Choroid plexus epithelial cell (primary cell): ENCODE measurements at regions not wholly inside any gene's neighbourhood (a gene's known extent, or its start where the extent isn't known, plus 50 kb on each side); places are given as distances from the start of the nearest gene placed in this dataset.
A peak's percentile ranks its signal among the peaks of the same experiment; 100 is the strongest.

ENCODE experiments used
- DNase-seq: peaks from one replicate; pipeline ENCODE4 v3.0.0-alpha.2; 2010; ENCODE audit warnings: low read depth
- H3K4me3 ChIP-seq: 2 replicates; pipeline ENCODE4 v1.5.1; 2011; ENCODE audit warnings: low read depth, mild to moderate bottlenecking, control low read depth, low read length, moderate library complexity
- TF ChIP-seq, protein P1 (sequence below): conservative IDR thresholded peaks from 2 replicates; pipeline ENCODE4 v1.5.1; 2011; ENCODE audit warnings: low read depth, mild to moderate bottlenecking, control low read depth, inconsistent platforms, low read length, moderate library complexity

DNA sequence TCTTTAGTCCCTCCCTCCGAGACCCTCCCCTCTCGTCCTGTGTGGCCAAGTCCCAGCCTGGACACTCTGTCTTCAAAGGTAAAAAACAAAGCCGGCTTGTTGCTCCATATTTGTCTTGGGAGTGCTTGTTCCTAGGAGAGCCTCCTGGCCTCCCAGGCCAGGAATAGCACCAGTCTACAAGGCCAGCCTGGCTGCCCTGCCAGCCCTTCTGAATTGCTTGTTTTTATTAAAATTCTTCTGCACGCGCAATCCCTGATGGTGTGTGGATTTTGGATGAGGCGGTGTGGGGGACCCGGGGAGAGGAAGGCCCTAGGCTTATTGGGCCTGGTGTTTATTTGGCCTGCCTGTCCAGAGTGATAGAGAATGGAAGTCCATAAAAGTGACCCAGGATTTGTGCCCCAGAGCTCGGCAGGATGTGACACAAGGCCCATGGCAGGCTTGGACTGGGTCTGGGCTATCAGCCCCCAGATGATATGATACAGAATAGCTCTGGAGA, 297.3 kb downstream of the CYP26B1 start:
- H3K4me3 ChIP-seq, result no peak overlapping the region
- TF ChIP-seq, protein P1, sequence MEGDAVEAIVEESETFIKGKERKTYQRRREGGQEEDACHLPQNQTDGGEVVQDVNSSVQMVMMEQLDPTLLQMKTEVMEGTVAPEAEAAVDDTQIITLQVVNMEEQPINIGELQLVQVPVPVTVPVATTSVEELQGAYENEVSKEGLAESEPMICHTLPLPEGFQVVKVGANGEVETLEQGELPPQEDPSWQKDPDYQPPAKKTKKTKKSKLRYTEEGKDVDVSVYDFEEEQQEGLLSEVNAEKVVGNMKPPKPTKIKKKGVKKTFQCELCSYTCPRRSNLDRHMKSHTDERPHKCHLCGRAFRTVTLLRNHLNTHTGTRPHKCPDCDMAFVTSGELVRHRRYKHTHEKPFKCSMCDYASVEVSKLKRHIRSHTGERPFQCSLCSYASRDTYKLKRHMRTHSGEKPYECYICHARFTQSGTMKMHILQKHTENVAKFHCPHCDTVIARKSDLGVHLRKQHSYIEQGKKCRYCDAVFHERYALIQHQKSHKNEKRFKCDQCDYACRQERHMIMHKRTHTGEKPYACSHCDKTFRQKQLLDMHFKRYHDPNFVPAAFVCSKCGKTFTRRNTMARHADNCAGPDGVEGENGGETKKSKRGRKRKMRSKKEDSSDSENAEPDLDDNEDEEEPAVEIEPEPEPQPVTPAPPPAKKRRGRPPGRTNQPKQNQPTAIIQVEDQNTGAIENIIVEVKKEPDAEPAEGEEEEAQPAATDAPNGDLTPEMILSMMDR, result no peak
- DNase-seq, result no peak

DNA sequence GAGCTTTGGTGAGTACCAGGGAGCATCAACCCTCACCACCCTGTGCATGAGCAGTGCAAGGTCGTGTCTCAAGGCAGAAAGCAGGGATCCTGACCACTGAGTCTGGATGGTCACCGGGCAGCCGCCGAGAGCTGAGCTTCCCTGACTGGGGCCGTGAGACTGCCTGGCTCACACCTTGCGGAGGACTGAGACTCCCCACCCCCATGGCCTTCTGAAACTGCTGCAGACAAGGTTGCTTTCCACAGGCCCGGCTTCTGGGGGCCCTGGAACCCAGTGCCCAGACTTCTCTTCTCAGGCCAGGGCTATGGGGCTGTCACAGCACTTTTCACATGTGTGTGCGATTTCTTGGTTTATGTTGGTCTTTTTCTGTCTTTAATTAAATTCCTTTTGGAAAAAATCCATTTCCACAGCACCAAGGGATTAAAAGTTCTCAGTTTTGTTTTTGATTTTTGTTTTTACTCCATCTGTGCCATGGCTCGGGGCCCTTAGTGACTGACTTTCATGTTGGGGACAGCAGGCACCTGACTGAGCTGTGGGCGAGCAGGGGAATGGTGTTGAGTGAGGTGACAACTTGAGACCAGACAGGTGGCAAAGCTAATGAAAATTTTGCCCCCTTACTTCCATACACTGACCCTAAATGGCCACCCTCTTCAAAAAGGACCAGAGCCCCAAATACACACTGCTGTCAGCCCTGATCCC, 297.9 kb downstream of the CYP26B1 start:
- H3K4me3 ChIP-seq, result no peak overlapping the region
- TF ChIP-seq, protein P1, result no peak
- no peak for DNase-seq

DNA sequence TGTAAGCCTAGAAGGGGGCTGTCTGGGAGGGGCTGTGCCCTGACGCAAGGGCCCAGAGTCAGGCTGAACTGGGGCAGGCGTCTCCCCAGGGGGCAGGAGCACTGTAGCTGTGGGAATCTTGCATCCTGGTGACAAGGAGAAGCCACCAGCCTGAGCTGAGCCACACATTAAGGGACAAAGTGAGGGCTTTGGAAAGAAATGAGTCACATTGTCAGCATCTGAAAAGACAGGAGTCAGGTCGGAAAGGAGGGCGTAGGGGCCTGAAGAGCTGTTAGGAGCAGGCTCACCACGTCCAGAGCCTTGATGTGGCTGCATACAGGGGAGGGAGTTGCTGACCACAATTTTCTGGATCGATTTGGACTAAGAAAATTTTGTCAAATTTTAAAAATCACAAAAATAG, 298.6 kb downstream of the CYP26B1 start:
- DNase-seq, result no peak

DNA sequence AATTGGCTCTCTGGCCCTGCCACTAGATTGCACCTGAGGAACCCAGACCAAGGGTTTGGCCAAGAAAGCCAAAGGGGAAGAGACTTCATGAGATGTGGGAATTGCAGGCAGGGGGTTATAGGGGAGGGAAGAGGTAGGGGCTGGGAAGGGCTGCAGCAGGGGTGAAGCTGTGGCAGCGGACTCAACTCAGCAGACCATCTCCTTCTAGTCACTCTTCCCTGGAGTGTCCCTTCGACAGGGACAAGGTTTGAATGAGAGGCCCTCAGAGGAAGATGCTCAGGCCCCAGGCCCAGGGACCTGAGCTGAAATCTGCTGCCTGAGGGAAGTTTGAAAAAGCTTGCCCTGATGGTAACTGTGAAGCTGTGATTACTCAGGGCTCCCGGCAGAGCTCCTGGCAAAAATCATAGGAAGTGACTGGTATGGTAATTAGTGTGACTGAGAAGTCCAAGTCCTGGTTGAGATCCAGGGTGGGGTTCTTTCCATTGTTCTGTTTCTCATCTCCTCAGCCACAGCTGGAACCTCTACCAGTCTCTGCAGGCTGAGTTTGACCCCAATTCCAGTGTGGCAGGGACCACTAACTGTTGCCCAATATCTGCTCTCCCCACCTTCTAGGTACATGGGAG, 300.9 kb downstream of the CYP26B1 start:
- DNase-seq, result peak; percentile 10
- H3K4me3 ChIP-seq, result no peak overlapping the region
- TF ChIP-seq, protein P1, result no peak

More for the DNA sequence above, 298.6 kb downstream of the CYP26B1 start:
- TF ChIP-seq, protein P1, result no peak
- H3K4me3 ChIP-seq, result no peak overlapping the region

DNA sequence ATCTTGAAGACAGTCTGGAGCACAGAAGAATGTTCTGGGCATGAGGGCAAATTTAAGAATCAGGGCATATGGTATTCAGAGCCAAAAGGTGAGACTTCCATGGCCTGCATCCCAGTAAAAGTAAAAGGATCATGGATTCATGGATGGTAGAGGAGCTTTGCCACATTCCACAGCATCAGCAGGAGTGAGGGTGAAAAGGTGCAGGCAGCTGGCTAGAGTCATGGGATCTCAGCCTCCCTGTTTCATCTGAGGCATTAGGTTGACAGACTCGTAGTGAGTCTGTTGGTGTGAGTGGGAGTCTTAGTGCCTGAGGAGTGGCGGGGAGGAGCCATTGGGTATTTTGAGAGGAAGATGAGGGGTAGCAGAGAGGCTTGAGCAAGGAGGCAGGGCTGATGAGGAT, 301.6 kb downstream of the CYP26B1 start:
- TF ChIP-seq, protein P1, result no peak
- DNase-seq, result no peak
- H3K4me3 ChIP-seq, result no peak overlapping the region

DNA sequence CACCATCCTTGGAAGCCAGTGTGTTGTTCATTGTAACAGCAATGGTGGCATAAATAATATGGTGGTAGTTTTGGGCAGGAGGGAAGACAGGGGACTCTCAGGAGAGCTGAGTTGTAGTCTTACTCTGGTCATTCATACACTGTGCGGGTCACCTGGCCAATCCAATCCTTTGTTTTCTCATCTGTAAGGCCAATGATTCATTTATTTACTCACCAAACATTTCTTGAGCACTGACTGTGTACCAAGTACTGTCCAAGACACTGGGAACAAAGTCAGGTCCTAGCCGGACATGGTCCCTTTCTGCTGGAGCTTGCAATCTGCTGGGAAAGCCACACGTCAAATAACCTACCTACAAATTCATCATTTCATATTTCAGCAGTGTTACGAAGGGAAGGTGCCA, 302.7 kb downstream of the CYP26B1 start:
- TF ChIP-seq, protein P1, result no peak
- H3K4me3 ChIP-seq, result no peak overlapping the region
- DNase-seq, result no peak
